Duodenal mucosa (tissue), 2 donors: ENCODE measurements at regions not wholly inside any gene's neighbourhood (a gene's known extent, or its start where the extent isn't known, plus 50 kb on each side); places are given as distances from the start of the nearest gene placed in this dataset.

Experiments
- H3K27ac ChIP-seq: one replicate; pipeline ENCODE4 v1.7.0; 2013; ENCODE audit warnings: low read depth, low read length
- H3K27me3 ChIP-seq, 2 donors: one replicate each; pipeline ENCODE4 v1.7.0; 2013; ENCODE audit warnings: low read length in 2 of 2, control low read depth in 1 of 2; ENCODE audit not compliant: insufficient read depth in 2 of 2, control insufficient read depth in 1 of 2
- H3K36me3 ChIP-seq, 2 donors: one replicate each; pipeline ENCODE4 v1.7.0; 2013; ENCODE audit warnings: low read length in 2 of 2, control low read depth in 1 of 2; ENCODE audit not compliant: insufficient read depth in 2 of 2, control insufficient read depth in 1 of 2
- H3K4me1 ChIP-seq, 2 donors: one replicate each; pipeline ENCODE4 v1.7.0; 2013; ENCODE audit warnings: low read length in 2 of 2, control low read depth in 1 of 2; ENCODE audit not compliant: insufficient read depth in 2 of 2, control insufficient read depth in 1 of 2
- H3K4me3 ChIP-seq, 2 donors: one replicate each; pipeline ENCODE4 v1.7.0; 2013; ENCODE audit warnings: low read length in 2 of 2, low read depth in 1 of 2
- H3K9ac ChIP-seq, 2 donors: one replicate each; pipeline ENCODE4 v1.7.0; 2013; ENCODE audit warnings: low read length in 2 of 2, low read depth in 1 of 2
- H3K9me3 ChIP-seq, 2 donors: one replicate each; pipeline ENCODE4 v1.7.0; 2013; ENCODE audit warnings: low read length in 2 of 2, control low read depth in 1 of 2; ENCODE audit not compliant: control insufficient read depth in 1 of 2

- H3K9ac ChIP-seq: no peak overlapping the region
- H3K4me1 ChIP-seq: no peaks in the 10 kb centered on the region
- H3K27ac ChIP-seq: no peak overlapping the region
- H3K27me3 ChIP-seq: no peaks in the 10 kb centered on the region
- H3K9me3 ChIP-seq: no peaks in the 10 kb centered on the region
- H3K4me3 ChIP-seq: no peak overlapping the region
- H3K36me3 ChIP-seq: no peaks in the 10 kb centered on the region
These were observed 163.8 kb upstream of the KLF4 start for GRCh38 chr9:107653263-107653821.

- no peaks in the 10 kb centered on the region for H3K36me3 ChIP-seq
- no peaks in the 10 kb centered on the region for H3K4me1 ChIP-seq
- H3K9ac ChIP-seq: no peak overlapping the region
- no peaks in the 10 kb centered on the region for H3K9me3 ChIP-seq
- no peak overlapping the region for H3K27ac ChIP-seq
- H3K4me3 ChIP-seq: no peak overlapping the region
- no peaks in the 10 kb centered on the region for H3K27me3 ChIP-seq
These were observed 161.4 kb upstream of the KLF4 start for GRCh38 chr9:107650995-107651394.

- Histone ChIP-seq H3K4me3 (no peak overlapping the region), H3K27ac (no peak overlapping the region), H3K27me3 (no peaks in the 10 kb centered on the region), H3K9ac (no peak overlapping the region), H3K36me3 (no peaks in the 10 kb centered on the region), H3K4me1 (peaks cover 3 to 4% of the 10 kb centered on the region in 2 donors), H3K9me3 (no peaks in the 10 kb centered on the region)
These were observed 160.8 kb upstream of the KLF4 start for GRCh38 chr9:107650321-107650720.

GRCh38 chr9:107648153-107648715, 158.7 kb upstream of the KLF4 start:
- no peaks in the 10 kb centered on the region for H3K27me3 ChIP-seq

GRCh38 chr9:107647611-107648010, 158.0 kb upstream of the KLF4 start:
- no peak overlapping the region for H3K27ac ChIP-seq
- no peaks in the 10 kb centered on the region for H3K9me3 ChIP-seq
- no peaks in the 10 kb centered on the region for H3K27me3 ChIP-seq
- no peak overlapping the region for H3K4me3 ChIP-seq
- no peak overlapping the region for H3K9ac ChIP-seq
- H3K36me3 ChIP-seq: no peaks in the 10 kb centered on the region
- peaks cover 6 to 8% of the 10 kb centered on the region in 2 donors for H3K4me1 ChIP-seq

More at GRCh38 chr9:107648153-107648715, 158.7 kb upstream of the KLF4 start:
- Histone ChIP-seq H3K4me3 (no peak overlapping the region), H3K36me3 (no peaks in the 10 kb centered on the region), H3K4me1 (peaks cover 6 to 8% of the 10 kb centered on the region in 2 donors), H3K9me3 (no peaks in the 10 kb centered on the region), H3K27ac (no peak overlapping the region), H3K9ac (no peak overlapping the region)

GRCh38 chr9:107647141-107647540, 157.6 kb upstream of the KLF4 start:
- Histone ChIP-seq H3K9me3 (no peaks in the 10 kb centered on the region), H3K36me3 (no peaks in the 10 kb centered on the region), H3K27ac (no peak overlapping the region), H3K4me3 (no peak overlapping the region), H3K4me1 (peaks cover 6 to 8% of the 10 kb centered on the region in 2 donors), H3K9ac (no peak overlapping the region), H3K27me3 (no peaks in the 10 kb centered on the region)

GRCh38 chr9:107645464-107645833, 155.9 kb upstream of the KLF4 start:
- Histone ChIP-seq H3K9me3 (no peaks in the 10 kb centered on the region), H3K4me3 (no peak overlapping the region), H3K27ac (no peak overlapping the region), H3K9ac (no peak overlapping the region), H3K27me3 (no peaks in the 10 kb centered on the region), H3K4me1 (peaks cover 6 to 8% of the 10 kb centered on the region in 2 donors), H3K36me3 (no peaks in the 10 kb centered on the region)

GRCh38 chr9:107644733-107645463, 155.3 kb upstream of the KLF4 start:
- no peak overlapping the region for H3K27ac ChIP-seq
- H3K36me3 ChIP-seq: no peaks in the 10 kb centered on the region
- H3K4me1 ChIP-seq: peaks cover 6 to 8% of the 10 kb centered on the region in 2 donors
- H3K27me3 ChIP-seq: no peaks in the 10 kb centered on the region
- H3K9me3 ChIP-seq: no peaks in the 10 kb centered on the region
- H3K9ac ChIP-seq: no peak overlapping the region
- H3K4me3 ChIP-seq: no peak overlapping the region

- H3K27ac ChIP-seq: no peak overlapping the region
- no peaks in the 10 kb centered on the region for H3K27me3 ChIP-seq
- no peak overlapping the region for H3K9ac ChIP-seq
- H3K36me3 ChIP-seq: no peaks in the 10 kb centered on the region
- peaks cover 5 to 16% of the 10 kb centered on the region in 2 donors for H3K4me1 ChIP-seq
- no peaks in the 10 kb centered on the region for H3K9me3 ChIP-seq
- no peak overlapping the region for H3K4me3 ChIP-seq
These were observed 149.9 kb upstream of the KLF4 start for GRCh38 chr9:107639426-107639825.

GRCh38 chr9:107638521-107639310, 149.1 kb upstream of the KLF4 start:
- H3K36me3 ChIP-seq: no peaks in the 10 kb centered on the region
- peak overlapping the region; percentile 62 to 63 for H3K4me3 ChIP-seq
- H3K9ac ChIP-seq: peak overlapping the region; percentile 15 to 55
- no peaks in the 10 kb centered on the region for H3K27me3 ChIP-seq
- no peaks in the 10 kb centered on the region for H3K9me3 ChIP-seq
- H3K4me1 ChIP-seq: peaks cover 5 to 16% of the 10 kb centered on the region in 2 donors
- H3K27ac ChIP-seq: peak overlapping the region; percentile 49
